Thyroid gland (tissue), 4 donors: ENCODE measurements at regions not wholly inside any gene's neighbourhood (a gene's known extent, or its start where the extent isn't known, plus 50 kb on each side); places are given as distances from the start of the nearest gene placed in this dataset.

Experiments
- DNase-seq, 2 donors: peaks; one replicate each; pipeline ENCODE4 v3.0.0-alpha.2; 2019
- H3K27ac ChIP-seq, 3 donors: fragments of 200-600 bp; sonication (generic); 1 replicate in 2 of 3; 2 replicates in 1 of 3; pipeline ENCODE4 v1.5.1; 2016 to 2019; ENCODE audit warnings: mild to moderate bottlenecking in 1 of 3, moderate library complexity in 1 of 3
- H3K27me3 ChIP-seq: fragments of 200-600 bp; sonication (generic); one replicate; pipeline ENCODE4 v1.5.1; 2019
- H3K36me3 ChIP-seq, 2 donors: fragments of 200-600 bp; sonication (generic); one replicate each; pipeline ENCODE4 v1.5.1; 2016 to 2019
- H3K4me1 ChIP-seq, 2 donors: fragments of 200-600 bp; sonication (generic); one replicate each; pipeline ENCODE4 v1.5.1; 2017 to 2019
- H3K4me3 ChIP-seq, 3 donors: fragments of 200-600 bp; sonication (generic); replicated peaks in 1 of 3; 1 replicate in 2 of 3; 2 replicates in 1 of 3; pipeline ENCODE4 v1.5.1; 2016; ENCODE audit warnings: mild to moderate bottlenecking in 1 of 3
- H3K9me3 ChIP-seq: fragments of 200-600 bp; sonication (generic); one replicate; pipeline ENCODE4 v1.5.1; 2017
- CTCF ChIP-seq, 6 experiments: fragments of 200-600 bp in 3 of 6; fragments of 450-650 bp in 3 of 6; sonication (generic) in 3 of 6; IDR thresholded peaks; one replicate each; pipeline ENCODE4 v1.5.1; 2016 to 2019; ENCODE audit warnings: antibody characterized with exemption in 6 of 6, mild to moderate bottlenecking in 2 of 6, inconsistent platforms in 1 of 6, moderate library complexity in 1 of 6
- POLR2A ChIP-seq, 2 donors: fragments of 450-650 bp; IDR thresholded peaks; one replicate each; pipeline ENCODE4 v1.6.1; 2017; ENCODE audit warnings: antibody characterized with exemption in 2 of 2, mild to moderate bottlenecking in 2 of 2, moderate library complexity in 1 of 2
- WGBS, 2 donors: methylation state at CpG; one replicate each; pipeline ENCODE4 v1.1.5; 2017; 5-methylcytosine and 5-hydroxymethylcytosine counted together
- intact Hi-C: fragments of 100-400 bp; cut with DNase I; formaldehyde crosslinking; loops from one replicate; pipeline ENCODE4 v1.15.1; 2023

- intact Hi-C loops, result no loop called here
- no peaks in the 10 kb centered on the region for H3K36me3 ChIP-seq
- 95 to 98% methylated on average over 2 of the region's 2 CpGs for WGBS, 2 donors
- no peaks in the 10 kb centered on the region for H3K27me3 ChIP-seq
- no peak for TF ChIP-seq CTCF (IDR thresholded peaks at IDR 0.05)
- TF ChIP-seq POLR2A (IDR thresholded peaks at IDR 0.05), result no peak
- no peaks in the 10 kb centered on the region for H3K9me3 ChIP-seq
- H3K4me3 ChIP-seq, result no peak overlapping the region
- no peak overlapping the region for H3K27ac ChIP-seq
- no peak for DNase-seq
- no peaks in the 10 kb centered on the region for H3K4me1 ChIP-seq
Observed at GRCh38 chr13:75935805-75936204, 299.7 kb downstream of the LMO7 start.

- H3K4me1 ChIP-seq, result no peaks in the 10 kb centered on the region
- no peak overlapping the region for H3K27ac ChIP-seq
- no peak overlapping the region for H3K4me3 ChIP-seq
- intact Hi-C loops, result no loop called here
- no peak for TF ChIP-seq CTCF (IDR thresholded peaks at IDR 0.05)
- no peak for TF ChIP-seq POLR2A (IDR thresholded peaks at IDR 0.05)
- no peaks in the 10 kb centered on the region for H3K27me3 ChIP-seq
- no peak for DNase-seq
- 52 to 65% methylated on average over 1 of the region's 1 CpG for WGBS, 2 donors
- H3K36me3 ChIP-seq, result no peaks in the 10 kb centered on the region
- H3K9me3 ChIP-seq, result no peaks in the 10 kb centered on the region
Observed at GRCh38 chr13:75934889-75935288, 298.8 kb downstream of the LMO7 start.

- Histone ChIP-seq H3K27ac (no peak overlapping the region), H3K4me3 (no peak overlapping the region), H3K9me3 (no peaks in the 10 kb centered on the region), H3K4me1 (no peaks in the 10 kb centered on the region), H3K36me3 (no peaks in the 10 kb centered on the region), H3K27me3 (no peaks in the 10 kb centered on the region)
- 60 to 78% methylated on average over 4 of the region's 4 CpGs for WGBS, 2 donors
- no peak for DNase-seq
- TF ChIP-seq POLR2A (IDR thresholded peaks at IDR 0.05) (no peak), CTCF (IDR thresholded peaks at IDR 0.05) (no peak)
- intact Hi-C loops, result no loop called here
Observed at GRCh38 chr13:75932636-75933035, 296.5 kb downstream of the LMO7 start.

GRCh38 chr13:75931116-75931515 is 295.0 kb downstream of the LMO7 start:
- intact Hi-C loops, result no loop called here
- 91 to 98% methylated on average over 1 of the region's 1 CpG for WGBS, 2 donors
- H3K4me3 ChIP-seq, result no peak overlapping the region
- TF ChIP-seq POLR2A (IDR thresholded peaks at IDR 0.05) (no peak), CTCF (IDR thresholded peaks at IDR 0.05) (no peak)
- H3K9me3 ChIP-seq, result no peaks in the 10 kb centered on the region
- no peak overlapping the region for H3K27ac ChIP-seq
- no peaks in the 10 kb centered on the region for H3K36me3 ChIP-seq
- no peaks in the 10 kb centered on the region for H3K27me3 ChIP-seq
- no peaks in the 10 kb centered on the region for H3K4me1 ChIP-seq
- no peak for DNase-seq

GRCh38 chr13:75929076-75929475 is 292.9 kb downstream of the LMO7 start:
- intact Hi-C loops, result no loop called here
- Histone ChIP-seq H3K9me3 (no peaks in the 10 kb centered on the region), H3K4me3 (no peak overlapping the region), H3K27me3 (no peaks in the 10 kb centered on the region), H3K36me3 (no peaks in the 10 kb centered on the region), H3K27ac (no peak overlapping the region), H3K4me1 (no peaks in the 10 kb centered on the region)
- TF ChIP-seq POLR2A (IDR thresholded peaks at IDR 0.05), result no peak
- TF ChIP-seq CTCF (IDR thresholded peaks at IDR 0.05), result no peak
- DNase-seq, result no peak
